ENCODE measurements at regions not wholly inside any gene's neighbourhood (a gene's known extent, or its start where the extent isn't known, plus 50 kb on each side); places are given as distances from the start of the nearest gene placed in this dataset.

GRCh38 chr10:105644559-105644958, 1003.5 kb downstream of the SORCS3 start:
- no peak overlapping the region for H3K27ac ChIP-seq
- no peak for TF ChIP-seq CTCF (conservative IDR thresholded peaks at IDR 0.05)

- no peak overlapping the region for H3K27ac ChIP-seq
- no peak for TF ChIP-seq CTCF (conservative IDR thresholded peaks at IDR 0.05)
Measured at GRCh38 chr10:105644091-105644490, 1003.0 kb downstream of the SORCS3 start.

- no peak for TF ChIP-seq CTCF (conservative IDR thresholded peaks at IDR 0.05)
- no peak overlapping the region for H3K27ac ChIP-seq
Measured at GRCh38 chr10:105643660-105644059, 1002.6 kb downstream of the SORCS3 start.

- no peak for TF ChIP-seq CTCF (conservative IDR thresholded peaks at IDR 0.05)
- no peak overlapping the region for H3K27ac ChIP-seq
Measured at GRCh38 chr10:105634281-105634680, 993.2 kb downstream of the SORCS3 start.

- H3K27ac ChIP-seq: no peak overlapping the region
- TF ChIP-seq CTCF (conservative IDR thresholded peaks at IDR 0.05): no peak
Measured at GRCh38 chr10:105615715-105616365, 974.8 kb downstream of the SORCS3 start.

- no peak overlapping the region for H3K27ac ChIP-seq
- TF ChIP-seq CTCF (conservative IDR thresholded peaks at IDR 0.05): no peak
Measured at GRCh38 chr10:105611244-105611798, 970.2 kb downstream of the SORCS3 start.

GRCh38 chr10:105609451-105609850, 968.4 kb downstream of the SORCS3 start:
- H3K27ac ChIP-seq: no peak overlapping the region
- TF ChIP-seq CTCF (conservative IDR thresholded peaks at IDR 0.05): no peak

Data from VCaP (cell line).